NCI-H1436 (cell line): ENCODE measurements at regions not wholly inside any gene's neighbourhood (a gene's known extent, or its start where the extent isn't known, plus 50 kb on each side); places are given as distances from the start of the nearest gene placed in this dataset.
"Not testable (repeated sequence)": the region's sequence is repeated elsewhere in the genome, so short reads cannot be mapped to it uniquely, and the experiment has no call there.

ENCODE experiments used
- DNase-seq: peaks from one replicate; lab custom pipeline; 2025; lab: John Stamatoyannopoulos, UW

DNA sequence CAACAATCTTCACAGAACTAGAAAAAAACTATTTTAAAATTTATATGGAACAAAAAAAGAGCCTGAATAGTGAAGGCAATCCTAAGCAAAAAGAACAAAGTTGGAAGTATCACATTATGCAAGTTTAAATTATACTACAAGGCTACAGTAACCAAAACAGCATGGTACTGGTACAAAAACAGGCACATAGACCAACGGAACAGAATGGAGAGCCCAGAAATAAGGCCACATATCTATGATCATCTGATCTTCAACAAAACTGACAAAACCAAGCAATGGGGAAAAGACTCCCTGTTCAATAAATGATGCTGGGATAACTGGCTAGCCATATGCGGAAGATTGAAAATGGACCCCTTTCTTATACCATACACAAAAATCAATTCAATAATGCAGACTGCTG, 74.4 kb upstream of the RTN4 start:
- DNase-seq: not testable (repeated sequence)

DNA sequence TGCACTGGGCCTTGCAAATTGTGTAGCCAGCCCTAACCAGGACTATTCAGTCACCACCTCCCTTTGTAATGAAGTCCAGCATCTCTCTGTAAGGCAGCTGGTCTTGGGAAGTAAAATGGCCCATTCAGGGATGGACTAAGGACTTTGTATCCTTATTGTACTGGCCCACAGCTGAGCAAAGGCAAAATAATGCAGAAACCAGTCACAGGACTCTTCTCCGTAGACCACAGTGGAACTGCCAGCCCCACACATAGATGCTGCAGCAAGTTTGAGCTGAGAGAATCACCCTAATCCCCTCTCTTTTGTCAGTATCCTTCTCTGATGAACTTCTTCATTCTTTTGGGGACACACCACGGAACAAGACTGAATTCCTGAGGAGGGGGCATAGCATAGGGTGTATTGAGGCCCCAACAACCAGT, 73.6 kb upstream of the RTN4 start:
- DNase-seq: no peak

DNA sequence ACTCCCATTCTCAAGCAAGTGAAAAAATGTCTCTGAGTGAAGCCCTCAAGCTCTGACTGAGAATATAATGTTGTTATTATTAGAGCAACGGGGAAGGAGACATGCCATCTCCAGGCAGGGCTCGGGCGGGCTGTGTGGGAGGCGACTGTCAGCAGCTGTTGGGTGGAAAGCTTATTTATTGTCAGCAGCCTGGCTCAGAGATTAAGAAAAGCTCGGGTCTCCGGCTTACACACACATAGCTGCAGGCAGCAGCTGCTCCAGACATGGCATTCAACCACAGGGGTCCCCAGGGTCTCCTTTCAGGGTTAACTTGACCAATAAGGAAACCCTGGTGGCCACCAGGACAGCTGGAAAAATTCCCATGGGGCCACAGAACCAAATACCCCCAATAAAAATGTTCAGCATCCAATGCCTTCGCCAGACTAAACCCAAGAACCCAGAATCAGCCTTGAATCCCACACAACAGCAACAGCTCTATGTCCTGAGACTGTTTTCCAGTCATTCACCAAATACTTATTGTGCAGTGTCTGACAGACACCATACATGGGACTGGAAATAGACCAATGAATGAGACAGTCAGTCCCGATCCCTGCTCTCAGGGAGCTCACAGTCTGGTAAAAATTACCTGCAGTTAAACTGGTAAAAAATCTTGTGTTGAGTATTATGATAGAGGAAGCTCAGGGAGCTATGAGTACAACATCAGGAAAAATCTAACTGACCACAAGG, 70.5 kb upstream of the RTN4 start:
- no peak for DNase-seq

DNA sequence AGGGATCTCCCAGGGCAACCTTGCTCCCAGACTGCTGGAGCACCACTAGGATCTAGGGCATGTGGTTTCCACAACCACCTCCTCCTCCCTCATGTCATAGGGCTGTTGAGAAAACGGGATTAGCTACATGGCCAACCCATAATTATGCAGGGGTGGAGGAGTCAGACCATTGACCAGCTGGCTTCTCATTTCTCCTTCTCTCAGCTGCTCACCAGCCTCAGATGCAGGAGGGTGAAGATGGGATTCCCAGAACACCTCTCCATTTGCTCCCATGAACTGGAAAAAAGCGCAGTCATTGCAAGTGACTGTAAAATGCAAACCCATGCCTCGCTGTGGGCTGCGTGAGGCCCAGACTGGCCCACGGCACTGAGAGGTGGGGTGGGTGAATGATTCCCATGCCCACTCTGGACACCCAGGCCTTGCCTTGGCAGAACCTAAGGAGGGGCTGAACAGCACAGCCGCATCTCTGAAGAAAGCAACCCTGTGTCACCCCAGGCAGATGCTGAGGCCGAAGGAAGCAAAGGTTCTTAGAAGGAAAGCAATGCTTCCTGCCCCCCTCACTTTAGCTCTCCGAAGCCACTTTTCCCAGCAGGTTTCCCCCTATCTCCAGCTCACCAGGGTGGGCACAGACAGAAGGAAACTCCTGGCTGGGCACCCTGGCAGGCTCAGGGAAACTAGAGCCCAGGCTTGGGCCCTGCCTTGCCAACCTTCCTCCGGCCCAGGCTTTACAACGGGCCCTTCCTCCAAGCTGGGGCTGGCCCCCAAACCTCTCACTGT, 69.6 kb upstream of the RTN4 start:
- DNase-seq: no peak

DNA sequence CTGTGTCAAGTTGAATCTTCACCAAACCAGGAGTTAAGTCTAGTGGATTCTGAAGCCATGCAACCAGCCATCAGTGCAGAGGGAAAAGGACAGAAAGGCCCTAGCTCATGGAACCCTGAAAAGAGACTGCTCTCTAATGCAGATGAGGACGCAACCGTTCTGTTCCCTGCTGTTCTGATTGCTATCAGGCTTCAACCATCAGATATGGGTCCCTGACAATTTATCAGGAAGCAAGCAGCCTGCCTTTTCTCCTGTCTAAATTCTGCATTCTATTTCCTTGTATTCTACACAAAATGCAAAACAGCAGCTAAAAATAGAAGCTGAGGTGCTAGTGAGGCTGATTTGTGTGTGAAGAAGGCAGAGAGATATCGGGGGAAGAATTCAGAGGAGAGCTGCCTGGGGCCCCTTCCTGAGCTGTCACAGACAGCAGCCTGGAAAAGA, 68.4 kb upstream of the RTN4 start:
- DNase-seq: no peak

DNA sequence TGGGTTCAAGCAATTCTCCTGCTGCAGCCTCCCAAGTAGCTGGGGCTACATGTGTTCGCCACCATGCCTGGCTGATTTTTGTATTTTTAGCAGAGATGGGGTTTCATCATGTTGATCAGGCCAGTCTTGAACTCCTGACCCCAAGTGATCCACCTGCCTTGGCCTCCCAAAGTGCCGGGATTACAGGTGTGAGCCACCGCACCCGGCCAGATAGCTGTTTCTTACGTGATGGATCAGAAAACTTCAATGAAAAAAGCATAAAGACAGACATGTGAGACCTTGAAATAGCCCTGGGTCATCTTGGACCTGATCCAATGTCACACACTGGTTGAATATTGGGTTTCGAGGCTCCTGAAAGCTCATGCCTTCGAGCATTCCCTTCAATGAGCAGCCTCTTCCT, 66.7 kb upstream of the RTN4 start:
- no peak for DNase-seq

DNA sequence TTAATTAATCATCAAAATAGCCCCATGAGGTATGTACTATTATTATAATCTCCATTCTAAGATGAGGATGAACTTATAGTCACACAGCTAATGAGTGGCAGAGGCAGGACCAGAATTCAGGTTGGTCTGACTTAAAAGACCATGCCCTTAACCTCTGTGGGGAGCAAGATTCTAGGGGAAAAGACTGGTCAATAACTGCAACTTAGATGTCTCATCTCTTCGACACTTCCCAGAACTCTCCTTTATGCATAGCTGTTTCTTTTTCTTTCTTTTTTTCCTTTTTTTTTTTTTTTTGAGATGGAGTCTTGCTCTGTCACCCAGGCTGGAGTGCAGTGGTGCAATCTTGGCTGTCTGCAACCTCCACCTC, 66.3 kb upstream of the RTN4 start:
- no peak for DNase-seq

DNA sequence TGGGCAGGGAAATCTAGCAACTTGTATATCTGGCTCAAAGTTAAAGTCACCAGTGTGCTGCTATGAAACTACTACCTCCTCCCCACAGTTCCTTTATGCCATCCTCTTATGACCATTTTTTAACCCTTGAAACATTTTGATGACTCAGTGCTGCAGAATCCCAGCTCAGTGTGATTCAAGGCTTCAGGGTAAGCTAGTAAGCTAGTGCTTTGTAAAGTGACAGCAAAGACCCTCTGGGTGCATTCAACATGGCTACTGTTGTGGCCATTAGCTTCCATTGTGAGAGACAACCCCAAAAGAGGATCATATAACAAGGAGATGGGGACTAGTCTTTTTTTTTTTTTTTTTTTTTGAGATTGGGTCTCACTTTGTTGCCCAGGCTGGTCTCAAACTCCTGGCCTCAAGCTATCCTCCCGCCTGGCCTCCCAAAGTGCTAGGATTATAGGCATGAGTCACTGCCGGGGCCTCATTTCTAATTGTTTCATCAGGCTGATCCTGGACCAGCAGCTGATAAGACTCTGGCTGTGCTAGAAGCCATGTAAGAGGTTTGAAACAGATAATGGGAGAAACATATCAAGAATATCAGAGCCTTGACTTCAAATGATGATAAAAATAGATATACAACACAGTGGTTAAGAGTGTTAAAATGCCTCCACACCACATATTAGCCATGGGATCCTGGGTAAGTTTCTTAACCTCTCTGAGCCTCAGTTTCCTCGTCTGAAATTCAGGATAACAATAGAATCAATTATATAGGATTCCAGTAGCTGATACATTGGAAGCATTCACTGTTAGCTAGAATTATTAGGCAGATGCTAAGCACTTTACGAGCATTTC, 65.7 kb upstream of the RTN4 start:
- DNase-seq: no peak

DNA sequence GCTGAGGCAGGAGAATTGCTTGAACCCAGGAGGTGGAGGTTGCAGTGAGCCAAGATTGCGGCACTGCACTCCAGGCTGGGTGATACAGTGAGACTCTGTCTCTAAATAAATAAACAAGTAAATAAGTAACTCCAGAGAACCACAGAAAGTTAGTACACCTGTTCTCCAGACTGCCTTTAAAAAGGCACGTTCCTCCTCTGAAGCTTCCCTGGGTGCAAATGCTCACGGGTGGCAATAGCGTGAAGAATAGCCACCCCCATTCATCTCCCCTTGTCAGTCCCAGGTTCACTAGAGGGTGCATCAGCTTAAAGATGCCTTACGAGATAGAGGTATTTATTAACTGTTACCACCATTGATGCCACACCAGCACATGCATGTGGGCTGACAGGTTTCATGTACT, 64.3 kb upstream of the RTN4 start:
- DNase-seq: no peak

DNA sequence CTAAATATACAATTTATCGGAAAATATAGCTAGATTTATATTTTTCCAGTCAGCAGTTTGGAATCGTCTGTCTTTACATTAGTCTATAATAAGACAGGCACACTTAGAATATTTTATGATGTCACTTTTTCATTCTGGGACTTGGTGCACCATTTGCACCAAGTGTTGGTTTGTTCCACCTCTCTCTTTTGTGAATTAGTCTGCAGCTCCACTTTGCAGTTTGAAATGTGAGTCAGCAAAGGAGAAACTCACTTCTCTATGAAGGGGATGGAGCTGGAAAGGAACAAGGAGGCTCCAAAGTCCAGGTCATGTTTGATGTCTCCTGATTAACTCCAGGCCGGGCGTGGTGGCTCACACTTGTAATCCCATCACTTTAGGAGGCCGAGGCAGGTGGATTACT, 63.8 kb upstream of the RTN4 start:
- DNase-seq: no peak

DNA sequence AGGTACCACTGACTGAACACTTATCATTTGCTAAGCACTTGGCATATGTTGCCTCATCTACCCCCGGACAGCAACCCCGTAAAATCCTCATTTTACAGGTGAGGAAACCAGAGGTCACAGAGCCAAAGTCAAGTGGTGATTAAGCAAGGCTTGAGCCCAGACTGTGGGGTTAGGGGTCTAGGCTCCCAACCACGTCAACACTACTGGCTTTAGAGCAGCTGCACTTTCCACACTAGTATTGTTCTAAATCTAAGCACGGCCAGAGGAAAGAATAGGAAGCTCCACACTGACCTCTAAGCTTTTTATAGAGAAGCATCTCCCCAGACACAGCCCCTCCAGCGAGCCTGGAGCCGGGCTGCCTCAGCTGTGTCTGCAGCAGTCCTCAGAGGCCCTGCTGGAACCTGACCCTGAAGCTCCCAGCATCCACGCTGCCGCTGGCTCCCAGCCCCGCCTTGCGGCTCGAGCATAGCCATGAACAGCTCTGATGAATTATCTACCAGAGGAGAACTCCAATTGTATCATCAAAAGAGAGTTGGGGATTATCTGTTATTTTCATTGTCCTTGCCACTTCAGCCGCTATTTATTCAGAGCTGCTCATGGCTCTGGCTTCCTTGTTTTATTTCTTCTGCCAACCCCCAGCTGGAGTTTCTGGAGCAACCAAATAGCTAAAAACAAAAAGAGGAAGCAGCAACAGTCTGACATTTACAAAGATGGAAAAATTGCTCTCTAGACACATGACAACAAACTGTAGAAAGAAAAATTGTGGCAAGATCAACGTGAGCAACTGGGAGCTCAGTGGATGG, 62.2 kb upstream of the RTN4 start:
- DNase-seq: no peak

DNA sequence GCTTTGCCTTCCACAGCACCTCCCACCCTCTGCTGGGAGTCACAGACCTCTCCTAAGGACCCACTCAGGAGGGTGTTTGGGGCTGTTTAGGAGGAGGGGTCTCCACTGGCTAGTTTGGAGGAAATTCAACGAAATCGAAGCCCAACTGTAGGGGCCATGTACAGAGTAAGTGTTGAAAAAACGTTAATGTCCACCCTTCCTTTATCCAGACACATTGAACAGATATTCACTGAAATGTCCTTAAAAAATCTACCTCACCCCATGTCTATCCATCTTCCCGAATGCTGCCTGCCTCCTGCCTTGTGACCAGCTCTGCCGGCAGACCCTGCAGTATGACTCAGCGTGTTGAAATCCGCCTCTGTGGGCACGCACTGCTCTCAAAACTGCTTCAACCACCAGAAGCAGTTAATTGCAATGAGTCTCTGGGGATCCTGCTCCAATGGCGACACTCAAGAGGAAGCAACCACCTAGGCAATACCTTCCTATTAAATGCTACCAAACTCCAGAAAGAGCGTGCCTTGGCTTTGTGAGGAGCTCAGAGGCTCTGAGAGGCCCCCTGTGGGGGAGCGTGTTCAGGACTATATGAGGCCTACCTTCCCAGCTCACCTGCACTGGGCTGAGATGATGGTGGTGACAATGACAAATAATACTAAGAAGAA, 61.4 kb upstream of the RTN4 start:
- DNase-seq: peak; percentile 97

DNA sequence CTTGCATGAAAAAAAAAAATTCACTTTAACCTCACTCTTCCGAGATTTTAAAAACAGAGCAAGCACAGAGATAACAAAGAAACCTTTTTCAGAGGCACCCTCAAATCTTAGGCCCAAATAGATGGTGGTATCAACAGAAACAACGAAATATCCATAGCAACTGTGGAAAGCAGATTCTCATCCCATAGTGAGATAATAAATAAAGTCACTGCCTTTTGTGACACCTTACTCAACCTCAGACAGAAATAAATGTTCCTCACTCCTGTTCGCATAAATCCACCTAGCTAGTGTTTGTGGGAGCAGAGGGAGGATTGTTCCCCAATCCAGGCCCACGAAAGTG, 60.9 kb upstream of the RTN4 start:
- no peak for DNase-seq

DNA sequence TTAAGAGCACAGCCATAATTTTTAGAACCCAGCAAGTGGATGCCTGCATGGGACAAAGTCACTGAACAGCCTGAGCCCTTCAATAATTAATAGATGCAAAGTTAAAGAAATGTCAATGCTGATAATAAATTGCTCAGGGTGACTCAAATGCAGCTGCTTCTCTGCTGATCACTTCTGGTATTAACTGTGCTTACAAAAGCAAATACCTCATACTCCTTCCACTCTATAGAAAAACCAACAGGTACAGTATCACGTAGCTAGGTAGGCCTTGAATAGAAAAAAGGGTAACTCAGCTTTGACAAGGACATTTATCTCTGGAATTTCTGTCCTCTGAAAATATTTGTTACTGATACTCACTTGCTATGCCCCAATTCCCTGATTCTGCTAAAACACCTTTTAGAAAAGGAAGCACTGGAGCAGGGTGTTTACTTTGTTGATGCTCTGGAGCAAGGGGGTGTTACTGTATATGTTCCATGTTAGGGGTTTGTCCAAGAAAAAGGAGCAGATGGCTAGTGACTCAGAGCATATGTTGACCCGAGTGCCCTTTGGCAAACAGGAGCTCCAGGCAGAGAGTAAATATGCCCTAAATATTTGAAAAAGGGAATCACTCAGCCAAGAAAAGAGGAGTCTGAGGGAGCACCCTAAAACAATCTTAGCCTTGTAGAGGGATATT, 59.1 kb upstream of the RTN4 start:
- DNase-seq: no peak

DNA sequence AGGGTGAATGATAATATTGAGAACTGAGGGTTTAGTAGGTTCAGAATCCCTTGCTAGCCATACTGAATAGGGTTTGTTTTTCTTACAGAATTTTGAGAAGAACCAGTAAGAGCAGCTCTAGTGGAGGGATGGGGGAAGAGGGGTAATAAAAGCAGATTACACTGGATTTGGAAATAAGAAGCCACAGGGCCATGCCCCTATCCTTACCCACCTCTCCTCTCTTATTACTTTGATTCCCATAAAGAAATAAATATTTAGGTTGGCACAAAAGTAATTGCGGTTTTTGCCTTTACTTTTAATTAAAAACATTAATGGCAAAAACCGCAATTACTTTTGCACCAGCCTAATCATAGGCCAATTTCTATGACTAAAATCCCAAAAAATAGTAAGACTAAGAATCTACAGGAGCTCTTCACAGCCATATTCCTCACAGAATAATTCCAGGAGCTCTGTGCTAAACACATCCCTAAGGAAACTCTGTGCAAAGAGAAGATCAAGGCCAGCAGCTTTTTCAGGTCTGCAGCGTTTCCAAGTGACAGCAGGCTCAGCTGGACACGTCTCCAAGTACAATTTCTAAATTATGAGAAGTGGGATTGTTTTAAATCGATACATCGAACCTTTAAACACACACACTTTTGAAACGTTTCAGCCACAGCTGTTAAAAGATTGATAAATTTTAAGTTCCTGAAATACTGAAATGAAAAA, 58.4 kb upstream of the RTN4 start:
- DNase-seq: no peak

DNA sequence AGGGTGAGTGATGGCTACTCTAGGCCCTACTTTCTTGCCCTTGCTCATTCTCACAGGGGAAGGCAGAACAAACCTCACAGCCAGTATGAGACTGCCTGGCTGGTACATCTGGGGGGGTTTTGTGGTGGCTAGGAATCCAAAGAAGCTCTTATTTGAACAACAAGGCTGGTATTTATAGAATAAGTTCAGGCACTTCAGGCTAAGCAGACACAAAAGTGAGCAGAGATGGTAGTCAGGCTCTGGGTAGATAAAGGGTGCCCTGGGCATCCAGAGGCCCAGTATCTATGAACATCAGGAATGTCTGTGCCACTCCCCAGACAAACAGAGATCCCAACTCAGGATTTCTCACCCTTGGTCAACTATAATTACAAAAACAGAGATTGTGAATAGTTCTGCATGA, 57.2 kb upstream of the RTN4 start:
- DNase-seq: no peak

DNA sequence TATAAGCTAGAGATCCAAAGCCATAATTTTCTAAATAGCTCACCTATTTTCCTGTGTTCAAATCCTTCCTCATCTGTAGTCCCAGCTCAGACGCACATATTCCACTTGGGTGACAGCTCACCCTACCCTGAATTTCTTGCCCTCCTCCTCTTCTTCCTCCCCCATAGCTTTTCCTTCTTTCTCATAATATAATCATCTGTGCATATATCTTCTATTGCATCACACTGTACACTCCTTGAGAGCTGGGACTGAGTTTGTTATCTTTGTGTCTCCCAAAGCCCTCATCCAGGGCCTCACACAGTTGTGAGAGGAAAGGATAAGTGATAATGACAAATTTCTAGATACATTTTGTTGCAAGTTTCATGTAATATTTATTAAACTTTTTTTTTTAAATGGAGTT, 55.9 kb upstream of the RTN4 start:
- no peak for DNase-seq

DNA sequence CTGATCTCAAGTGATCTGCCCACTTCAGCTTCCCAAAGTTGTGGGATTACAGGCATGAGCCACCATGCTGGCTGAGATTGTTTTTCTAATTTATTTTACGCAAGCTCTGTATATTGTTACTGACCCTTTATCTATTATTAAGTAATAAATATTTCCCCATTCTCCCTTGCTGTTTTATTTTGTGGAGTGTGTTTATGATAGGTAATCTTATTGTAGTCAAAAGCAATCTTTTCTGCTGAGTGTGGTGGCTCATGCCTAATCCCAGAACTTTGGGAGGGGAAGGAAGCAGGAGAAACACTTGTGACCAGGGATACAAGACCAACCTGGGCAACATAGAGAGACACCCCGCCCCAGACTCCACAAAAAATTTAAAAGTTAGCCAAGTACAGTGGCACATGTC, 55.2 kb upstream of the RTN4 start:
- no peak for DNase-seq

DNA sequence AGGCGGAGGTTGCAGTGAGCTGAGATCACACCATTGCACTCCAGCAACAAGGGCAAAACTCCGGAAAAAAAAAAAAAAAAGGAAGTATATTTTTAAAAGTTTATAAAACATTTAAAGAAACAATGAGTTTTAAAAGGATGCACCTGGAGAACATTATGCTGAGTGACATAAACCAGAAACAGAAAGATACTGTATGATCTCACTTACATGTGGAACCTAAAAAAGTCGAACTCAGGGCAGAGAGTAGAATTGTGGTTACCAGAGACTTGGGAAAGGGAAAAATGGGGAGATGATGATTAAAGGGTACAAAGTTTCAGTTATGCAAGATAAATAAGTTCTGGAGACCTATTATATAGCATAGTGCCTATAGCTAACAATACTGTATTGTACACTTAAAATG, 52.8 kb upstream of the RTN4 start:
- DNase-seq: no peak

DNA sequence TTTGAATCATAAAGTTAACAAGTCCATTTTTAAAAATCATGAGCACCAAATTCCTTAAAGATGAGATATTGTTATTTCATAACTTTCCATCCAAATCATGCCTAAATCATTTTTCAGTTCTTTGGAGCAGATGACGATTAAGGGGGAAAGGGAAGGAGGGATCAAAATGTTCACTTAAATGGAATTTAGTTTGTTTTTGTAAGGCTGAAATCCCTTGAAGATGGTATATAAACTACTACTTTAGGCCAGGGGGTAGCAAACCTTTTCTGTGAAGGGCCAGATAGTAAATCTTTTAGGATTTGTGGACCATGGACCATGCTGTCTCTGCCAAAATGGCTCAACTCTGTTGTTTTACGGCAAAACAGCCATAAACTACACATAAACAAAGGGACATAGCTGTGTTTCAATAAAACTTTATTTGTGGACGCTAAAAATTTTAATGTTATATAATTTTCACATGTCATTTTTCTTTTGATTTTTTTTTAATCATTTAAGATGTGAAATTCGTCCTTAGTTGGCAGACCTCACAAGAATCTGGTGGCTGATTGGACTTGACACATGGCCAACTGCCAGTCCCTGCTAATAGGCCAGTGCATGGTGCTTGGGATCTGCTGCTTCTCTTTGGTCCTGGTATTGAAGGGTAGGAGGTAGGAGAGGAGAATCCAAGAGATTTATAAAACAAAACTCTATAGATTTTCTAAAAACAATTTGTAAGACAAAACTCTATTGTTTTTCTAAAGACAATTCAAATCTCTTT, 52.0 kb upstream of the RTN4 start:
- DNase-seq: no peak
